IMR-90 (cell line): ENCODE measurements at regions not wholly inside any gene's neighbourhood (a gene's known extent, or its start where the extent isn't known, plus 50 kb on each side); places are given as distances from the start of the nearest gene placed in this dataset.

Source experiments
- ATAC-seq: fragments of 200-7000 bp; cut with Tn5 transposase; 2 replicates; pipeline ENCODE4 v1.9.1; 2020; ENCODE audit warnings: low read depth, mild to moderate bottlenecking, moderate library complexity
- BruUV-seq: library from RNA; stranded (reverse); fragments of 400-500 nt; replicated peaks from 2 replicates; lab custom pipeline; 2021; lab: Mats Ljungman, UMichigan
- CTCF ChIA-PET: fragments of 300-600 bp; formaldehyde crosslinking; extraction: SDS; loops from one replicate; lab custom pipeline; 2021; ENCODE audit warnings: antibody characterized with exemption; lab: Yijun Ruan, JAX
- POLR2A ChIA-PET: fragments of 300-600 bp; sonication (Branson Sonifier 250); formaldehyde crosslinking; loops from one replicate; lab custom pipeline; 2022; ENCODE audit warnings: antibody characterized with exemption; ENCODE audit not compliant: unreplicated experiment; lab: Charles Lee
- DNase-seq: peaks from one replicate; pipeline ENCODE4 v3.0.0; 2013
- H2AFZ ChIP-seq: replicated peaks from 2 replicates; pipeline ENCODE3; 2013; ENCODE audit warnings: low read length, mild to moderate bottlenecking; ENCODE audit not compliant: poor library complexity
- H2AK5ac ChIP-seq: 2 replicates; pipeline ENCODE4 v1.6.1; 2013; ENCODE audit warnings: low read depth, low read length, inconsistent platforms
- H2AK9ac ChIP-seq: replicated peaks from 2 replicates; pipeline ENCODE3; 2013; ENCODE audit warnings: mild to moderate bottlenecking, low read depth, low read length, moderate library complexity; ENCODE audit not compliant: poor library complexity
- H2BK120ac ChIP-seq: 2 replicates; pipeline ENCODE4 v1.6.1; 2013; ENCODE audit warnings: low read depth, low read length, inconsistent platforms
- H2BK15ac ChIP-seq: 3 replicates; pipeline ENCODE4 v1.6.1; 2013; ENCODE audit warnings: low read depth, low read length, inconsistent platforms
- H2BK20ac ChIP-seq: 2 replicates; pipeline ENCODE4 v1.6.1; 2013; ENCODE audit warnings: low read depth, mild to moderate bottlenecking, inconsistent platforms, low read length, moderate library complexity
- H2BK5ac ChIP-seq: 2 replicates; pipeline ENCODE4 v1.6.1; 2013; ENCODE audit warnings: mild to moderate bottlenecking, low read depth, low read length, inconsistent platforms; ENCODE audit not compliant: poor library complexity, severe bottlenecking
- H3K14ac ChIP-seq: replicated peaks from 2 replicates; pipeline ENCODE4 v1.6.1; 2013; ENCODE audit warnings: low read depth, low read length, inconsistent platforms
- H3K18ac ChIP-seq: 2 replicates; pipeline ENCODE4 v1.6.1; 2013; ENCODE audit warnings: low read depth, low read length, control low read depth
- H3K23ac ChIP-seq: 2 replicates; pipeline ENCODE4 v1.6.1; 2013; ENCODE audit warnings: low read depth, low read length, inconsistent platforms
- H3K27ac ChIP-seq: 2 replicates; pipeline ENCODE4 v1.5.1; 2013; ENCODE audit warnings: mild to moderate bottlenecking, control low read depth, low read length; ENCODE audit not compliant: insufficient read depth
- H3K27me3 ChIP-seq: 2 replicates; pipeline ENCODE4 v1.6.1; 2013; ENCODE audit warnings: low read length; ENCODE audit not compliant: control insufficient read depth, insufficient read depth
- H3K36me3 ChIP-seq: 2 replicates; pipeline ENCODE4 v1.6.1; 2013; ENCODE audit warnings: low read length, mixed read lengths; ENCODE audit not compliant: control insufficient read depth, insufficient read depth
- H3K4ac ChIP-seq: 2 replicates; pipeline ENCODE4 v1.6.1; 2013; ENCODE audit warnings: low read depth, low read length, inconsistent platforms
- H3K4me1 ChIP-seq: 2 replicates; pipeline ENCODE4 v1.6.1; 2013; ENCODE audit warnings: low read length, mixed read lengths; ENCODE audit not compliant: control insufficient read depth, insufficient read depth
- H3K4me2 ChIP-seq: 2 replicates; pipeline ENCODE4 v1.6.1; 2013; ENCODE audit warnings: low read depth, mild to moderate bottlenecking, control low read depth, low read length, moderate library complexity
- H3K4me3 ChIP-seq: 2 replicates; pipeline ENCODE4 v1.5.1; 2013; ENCODE audit warnings: low read depth, mild to moderate bottlenecking, control low read depth, low read length, moderate library complexity; ENCODE audit not compliant: insufficient read depth
- H3K56ac ChIP-seq: 2 replicates; pipeline ENCODE4 v1.6.1; 2013; ENCODE audit warnings: low read length, inconsistent platforms; ENCODE audit not compliant: insufficient read depth; ENCODE audit errors: extremely low read depth
- H3K79me1 ChIP-seq, 2 experiments: 2 replicates each; pipeline ENCODE4 v1.6.1; 2013; ENCODE audit warnings: low read length in 2 of 2, inconsistent platforms in 1 of 2, low read depth in 1 of 2
- H3K9ac ChIP-seq: 2 replicates; pipeline ENCODE4 v1.6.1; 2013; ENCODE audit warnings: low read depth, low read length, control low read depth
- H3K9me1 ChIP-seq: 2 replicates; pipeline ENCODE4 v1.6.1; 2013; ENCODE audit warnings: low read length, inconsistent platforms; ENCODE audit not compliant: insufficient read depth
- H3K9me3 ChIP-seq: 2 replicates; pipeline ENCODE4 v1.6.1; 2013; ENCODE audit warnings: low read length; ENCODE audit not compliant: control insufficient read depth, insufficient read depth
- H4K20me1 ChIP-seq: 2 replicates; pipeline ENCODE4 v1.6.1; 2013; ENCODE audit warnings: low read length, inconsistent platforms; ENCODE audit not compliant: insufficient read depth
- H4K5ac ChIP-seq: 2 replicates; pipeline ENCODE4 v1.6.1; 2013; ENCODE audit warnings: mild to moderate bottlenecking, low read depth, low read length, control low read depth
- H4K8ac ChIP-seq, 2 experiments: 2 replicates each; pipeline ENCODE4 v1.6.1; 2013; ENCODE audit warnings: low read depth in 2 of 2, low read length in 2 of 2, control low read depth in 1 of 2, inconsistent platforms in 1 of 2
- H4K91ac ChIP-seq: 2 replicates; pipeline ENCODE4 v1.6.1; 2013; ENCODE audit warnings: low read depth, low read length, inconsistent platforms; ENCODE audit not compliant: insufficient read depth
- BHLHE40 ChIP-seq: fragments of 150-350 bp; IDR thresholded peaks from 2 replicates; pipeline ENCODE4 v1.6.1; 2016; ENCODE audit warnings: mild to moderate bottlenecking, low read depth, low read length
- CEBPB ChIP-seq: IDR thresholded peaks from 2 replicates; pipeline ENCODE4 v1.6.1; 2012; ENCODE audit warnings: low read depth, low read length, improper control_type of control experiment
- CHD1 ChIP-seq: IDR thresholded peaks from 2 replicates; pipeline ENCODE4 v1.6.1; 2012; ENCODE audit warnings: low read depth, low read length, improper control_type of control experiment
- CTCF ChIP-seq: conservative IDR thresholded peaks from 2 replicates; pipeline ENCODE4 v1.5.1; 2012; ENCODE audit warnings: mild to moderate bottlenecking, low read depth, low read length, improper control_type of control experiment
- ELK1 ChIP-seq: fragments of 150-350 bp; IDR thresholded peaks from 2 replicates; pipeline ENCODE4 v1.6.1; 2016; ENCODE audit warnings: low read depth, mild to moderate bottlenecking, low read length, moderate library complexity, borderline replicate concordance
- FOS ChIP-seq: fragments of 150-350 bp; IDR thresholded peaks from 2 replicates; pipeline ENCODE4 v1.6.1; 2016; ENCODE audit warnings: low read depth, low read length
- MAFK ChIP-seq: IDR thresholded peaks from 2 replicates; pipeline ENCODE4 v1.6.1; 2012; ENCODE audit warnings: low read depth, low read length, improper control_type of control experiment
- MXI1 ChIP-seq: IDR thresholded peaks from 2 replicates; pipeline ENCODE4 v1.6.1; 2012; ENCODE audit warnings: low read depth, mild to moderate bottlenecking, low read length, moderate library complexity, borderline replicate concordance
- POLR2A ChIP-seq: IDR thresholded peaks from 2 replicates; pipeline ENCODE4 v1.6.1; 2012; ENCODE audit warnings: mild to moderate bottlenecking, low read depth, low read length
- RCOR1 ChIP-seq: IDR thresholded peaks from 2 replicates; pipeline ENCODE4 v1.6.1; 2012; ENCODE audit warnings: mild to moderate bottlenecking, low read length, improper control_type of control experiment; ENCODE audit not compliant: insufficient replicate concordance
- SMC3 ChIP-seq: fragments of 150-350 bp; IDR thresholded peaks from 2 replicates; pipeline ENCODE4 v1.6.1; 2016; ENCODE audit warnings: low read depth, mild to moderate bottlenecking, antibody characterized with exemption, low read length, moderate library complexity
- USF2 ChIP-seq: fragments of 150-350 bp; IDR thresholded peaks from 2 replicates; pipeline ENCODE4 v1.6.1; 2017; ENCODE audit warnings: mild to moderate bottlenecking, antibody characterized with exemption, low read length, low read depth
- WGBS, 2 experiments: methylation state at CpG; one replicate each; pipeline versions ENCODE4 v1.1.5 to v1.1.7; 2013; ENCODE audit warnings: missing lambda C conversion rate in 2 of 2; ENCODE audit not compliant: insufficient read length in 1 of 2; ENCODE audit errors: extremely low coverage in 2 of 2; 5-methylcytosine and 5-hydroxymethylcytosine counted together
- dilution Hi-C: fragments of 300-500 bp; cut with HindIII; formaldehyde crosslinking; loops from one replicate; pipeline ENCODE4 v1.14.3; 2018; ENCODE audit warnings: low sequenced_read_pairs; ENCODE audit not compliant: unreplicated experiment
- in situ Hi-C: fragments of 300-500 bp; cut with MboI; formaldehyde crosslinking; loops from 3 replicates; pipeline ENCODE4 v1.14.3; 2019; ENCODE audit warnings: low sequenced_read_pairs, inconsistent platforms, mixed read lengths
- intact Hi-C: fragments of 100-400 bp; cut with micrococcal nuclease; formaldehyde crosslinking; loops from 2 replicates; pipeline ENCODE4 v1.10.0; 2022

GRCh38 chr9:24381205-24381604, 164.5 kb downstream of the IZUMO3 start:
- Histone ChIP-seq H4K8ac (no peak overlapping the region), H3K36me3 (no peaks in the 10 kb centered on the region), H3K4me1 (no peaks in the 10 kb centered on the region), H3K18ac (no peak overlapping the region), H3K9me3 (peaks cover 8% of the 10 kb centered on the region), H3K14ac (no peak overlapping the region), H2BK5ac (no peak overlapping the region), H4K20me1 (no peaks in the 10 kb centered on the region), H3K9me1 (no peaks in the 10 kb centered on the region), H3K27ac (no peak overlapping the region), H2AFZ (no peak overlapping the region), H3K9ac (no peak overlapping the region), H3K4me3 (no peak overlapping the region), H4K5ac (no peak overlapping the region), H2BK15ac (no peak overlapping the region), H2AK9ac (no peak overlapping the region), H2BK20ac (no peak overlapping the region), H3K79me1 (no peaks in the 10 kb centered on the region), H3K23ac (no peak overlapping the region), H2BK120ac (no peak overlapping the region), H2AK5ac (no peak overlapping the region), H4K91ac (no peak overlapping the region), H3K27me3 (no peaks in the 10 kb centered on the region), H3K4ac (no peak overlapping the region), H3K4me2 (no peak overlapping the region), H3K56ac (no peak overlapping the region)
- ATAC-seq = no peak
- in situ Hi-C loops = no loop called here
- no CpG with 5 or more reads among the region's 1 CpG for WGBS, 2 experiments
- no peak for TF ChIP-seq ELK1
- TF ChIP-seq MAFK = no peak
- TF ChIP-seq MXI1 = no peak
- no peak for TF ChIP-seq CTCF
- no peak for TF ChIP-seq CEBPB
- no peak for TF ChIP-seq FOS
- TF ChIP-seq USF2 = no peak
- no peak for TF ChIP-seq RCOR1
- no peak for TF ChIP-seq CHD1
- TF ChIP-seq BHLHE40 = no peak
- TF ChIP-seq SMC3 = no peak
- no peak for TF ChIP-seq POLR2A
- ChIA-PET POLR2A (no interaction called here), CTCF (no interaction called here)
- no TSS peak for BruUV-seq
- intact Hi-C loops = no loop called here
- no peak for DNase-seq
- dilution Hi-C loops = no loop called here
